Immature natural killer cell (primary cell): ENCODE measurements at regions not wholly inside any gene's neighbourhood (a gene's known extent, or its start where the extent isn't known, plus 50 kb on each side); places are given as distances from the start of the nearest gene placed in this dataset.

Experiments
- DNase-seq, 3 donors: peaks; one replicate each; pipeline ENCODE4 v3.0.0; 2022; ENCODE audit warnings: mixed read lengths in 1 of 3
- H3K27ac Mint-ChIP-seq, 6 donors: one replicate each; pipeline ENCODE4 v1.8.0; 2020; ENCODE audit warnings: mixed read lengths in 6 of 6, mild to moderate bottlenecking in 5 of 6, inconsistent platforms in 4 of 6, moderate library complexity in 3 of 6
- H3K27me3 Mint-ChIP-seq, 3 donors: one replicate each; pipeline ENCODE4 v1.8.0; 2020 to 2021; ENCODE audit warnings: low read depth in 3 of 3, mild to moderate bottlenecking in 3 of 3, mixed read lengths in 3 of 3, moderate library complexity in 3 of 3, inconsistent platforms in 1 of 3
- H3K36me3 Mint-ChIP-seq, 3 donors: one replicate each; pipeline ENCODE4 v1.8.0; 2020; ENCODE audit warnings: mixed read lengths in 3 of 3, inconsistent platforms in 2 of 3, mild to moderate bottlenecking in 2 of 3
- H3K4me1 Mint-ChIP-seq, 2 donors: one replicate each; pipeline ENCODE4 v1.8.0; 2020; ENCODE audit warnings: inconsistent platforms in 2 of 2, mild to moderate bottlenecking in 2 of 2, mixed read lengths in 2 of 2, moderate library complexity in 1 of 2
- H3K4me3 Mint-ChIP-seq, 5 donors: one replicate each; pipeline ENCODE4 v1.8.0; 2020; ENCODE audit warnings: mild to moderate bottlenecking in 5 of 5, mixed read lengths in 5 of 5, inconsistent platforms in 3 of 5, moderate library complexity in 3 of 5
- H3K9me3 Mint-ChIP-seq, 6 donors: one replicate each; pipeline ENCODE4 v1.8.0; 2020; ENCODE audit warnings: mild to moderate bottlenecking in 6 of 6, mixed read lengths in 6 of 6, inconsistent platforms in 4 of 6, moderate library complexity in 3 of 6

GRCh38 chr2:176490061-176490861 lies 221.0 kb downstream of the MTX2 start:
- H3K36me3 Mint-ChIP-seq = peaks cover 0 to 4% (median 0%) of the 10 kb centered on the region in 3 donors
- H3K27me3 Mint-ChIP-seq = peaks cover 3 to 26% (median 18%) of the 10 kb centered on the region in 3 donors
- peaks cover 6 to 12% of the 10 kb centered on the region in 2 donors for H3K4me1 Mint-ChIP-seq
- no peaks in the 10 kb centered on the region for H3K9me3 Mint-ChIP-seq
- H3K27ac Mint-ChIP-seq = no peak overlapping the region
- DNase-seq = no peak
- no peak overlapping the region for H3K4me3 Mint-ChIP-seq

GRCh38 chr2:176491172-176491904 lies 222.1 kb downstream of the MTX2 start:
- Mint-ChIP-seq H3K4me1 (peaks cover 6 to 12% of the 10 kb centered on the region in 2 donors), H3K9me3 (no peaks in the 10 kb centered on the region), H3K27ac (peak overlapping the region in 2 of 6 donors; percentile 22 to 69)

DNA sequence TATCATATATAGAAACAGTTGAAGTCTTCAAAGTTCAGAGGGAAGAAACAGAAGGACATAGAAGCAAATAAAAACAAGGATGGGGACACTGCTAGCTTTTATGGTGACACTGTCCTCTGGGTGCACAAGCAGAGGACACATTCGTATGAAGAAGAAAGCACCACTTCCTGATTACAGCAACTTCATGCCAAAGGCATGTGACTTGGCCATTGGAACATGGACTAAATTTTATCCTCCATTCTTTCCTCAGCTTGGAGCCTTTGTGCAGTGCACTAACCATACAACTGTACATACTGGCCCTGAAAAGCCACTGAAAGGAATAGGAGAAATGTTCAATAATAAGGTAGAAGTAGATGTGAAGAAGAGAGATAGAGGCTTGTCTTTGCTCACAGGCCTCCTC lies 223.3 kb downstream of the MTX2 start:
- no peak overlapping the region for H3K27ac Mint-ChIP-seq
- peaks cover 6 to 12% of the 10 kb centered on the region in 2 donors for H3K4me1 Mint-ChIP-seq
- H3K36me3 Mint-ChIP-seq = no peaks in the 10 kb centered on the region
- no peak for DNase-seq
- peaks cover 0 to 14% (median 9%) of the 10 kb centered on the region in 3 donors for H3K27me3 Mint-ChIP-seq
- H3K9me3 Mint-ChIP-seq = no peaks in the 10 kb centered on the region
- H3K4me3 Mint-ChIP-seq = peak overlapping the region in 1 of 5 donors; percentile 0

More at GRCh38 chr2:176491172-176491904, 222.1 kb downstream of the MTX2 start:
- Mint-ChIP-seq H3K4me3 (peak overlapping the region in 2 of 5 donors; percentile 11 to 69), H3K27me3 (peaks cover 3 to 21% (median 17%) of the 10 kb centered on the region in 3 donors), H3K36me3 (no peaks in the 10 kb centered on the region)
- peak; percentile 31 to 46 (median 37) for DNase-seq

DNA sequence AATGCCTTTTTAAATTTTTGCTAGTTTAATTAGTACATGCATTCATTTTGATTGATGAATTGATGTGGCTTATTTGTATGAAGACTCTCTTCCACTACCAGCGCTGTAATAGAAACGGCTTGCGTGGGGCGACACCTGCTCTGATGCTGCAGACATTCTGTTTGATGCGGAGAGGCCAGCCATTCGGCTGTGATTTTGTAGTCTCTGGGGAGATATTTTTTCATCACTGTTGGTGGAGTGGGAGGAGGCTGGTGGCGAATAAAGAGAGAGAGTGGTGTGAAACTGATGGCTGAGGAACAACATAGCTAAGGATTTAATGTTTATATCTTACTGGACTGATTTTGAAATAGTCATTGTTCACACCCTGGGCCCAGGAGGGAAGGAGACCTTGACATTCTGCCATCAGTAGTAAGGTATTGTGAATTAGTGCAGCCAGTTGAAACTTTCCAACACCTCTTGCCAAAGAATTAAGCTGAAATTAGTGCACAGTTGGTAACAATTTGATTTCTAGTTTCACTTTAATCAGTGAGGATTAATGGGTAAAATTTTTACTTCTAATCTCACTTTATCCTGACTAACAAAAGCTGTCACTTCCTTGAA lies 224.1 kb downstream of the MTX2 start:
- Mint-ChIP-seq H3K27ac (peak overlapping the region in 1 of 6 donors; percentile 4), H3K9me3 (no peaks in the 10 kb centered on the region), H3K36me3 (no peaks in the 10 kb centered on the region), H3K4me1 (peaks cover 6 to 12% of the 10 kb centered on the region in 2 donors), H3K4me3 (peak overlapping the region in 1 of 5 donors; percentile 2), H3K27me3 (peaks cover 0 to 11% (median 5%) of the 10 kb centered on the region in 3 donors)
- no peak for DNase-seq

DNA sequence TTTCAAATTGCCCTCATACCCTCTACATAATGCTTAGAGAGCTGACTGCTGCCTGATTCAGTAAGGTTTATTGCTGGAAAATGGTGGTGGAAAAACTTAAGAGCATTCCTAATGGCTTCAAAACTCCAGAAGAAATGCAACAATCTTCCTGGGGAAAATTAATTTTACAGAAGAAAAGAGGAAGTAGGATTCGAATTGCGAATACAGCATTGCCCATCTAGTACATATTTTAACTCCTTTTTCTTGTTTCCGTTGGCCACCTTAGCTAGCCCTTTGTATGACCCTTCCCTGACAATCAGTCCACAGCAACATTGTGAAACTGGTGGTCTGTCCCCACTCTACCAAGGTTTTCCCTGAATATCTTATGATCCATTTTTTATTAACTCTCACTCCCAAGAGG lies 224.7 kb downstream of the MTX2 start:
- no peaks in the 10 kb centered on the region for H3K36me3 Mint-ChIP-seq
- no peak overlapping the region for H3K4me3 Mint-ChIP-seq
- no peak for DNase-seq
- H3K27me3 Mint-ChIP-seq = peaks cover 0 to 11% (median 0%) of the 10 kb centered on the region in 3 donors
- peaks cover 6 to 12% of the 10 kb centered on the region in 2 donors for H3K4me1 Mint-ChIP-seq
- no peaks in the 10 kb centered on the region for H3K9me3 Mint-ChIP-seq
- no peak overlapping the region for H3K27ac Mint-ChIP-seq

DNA sequence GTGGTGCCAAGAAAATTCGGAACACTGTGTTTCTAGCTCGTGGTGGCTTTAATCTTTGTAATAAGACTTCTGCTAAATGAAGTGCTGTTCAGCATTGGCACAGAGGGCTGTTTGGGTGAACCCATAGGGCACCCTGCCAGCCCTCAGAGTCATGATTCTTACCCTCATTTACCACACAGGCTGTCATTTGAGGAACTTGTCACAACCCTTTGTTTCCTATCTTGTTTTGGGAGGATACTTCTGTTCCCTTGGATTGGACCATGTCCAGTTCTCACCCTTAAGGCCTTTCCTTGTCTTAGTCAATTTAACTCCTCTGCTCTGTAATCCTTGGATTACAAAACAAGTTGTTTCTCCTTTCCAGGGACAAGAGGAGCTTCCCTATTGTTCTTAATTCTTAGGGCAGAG lies 225.7 kb downstream of the MTX2 start:
- Mint-ChIP-seq H3K27ac (no peak overlapping the region), H3K4me1 (peaks cover 6 to 12% of the 10 kb centered on the region in 2 donors), H3K9me3 (peaks cover 0 to 2% (median 0%) of the 10 kb centered on the region in 6 donors), H3K36me3 (no peaks in the 10 kb centered on the region), H3K27me3 (peaks cover 0 to 8% (median 0%) of the 10 kb centered on the region in 3 donors), H3K4me3 (no peak overlapping the region)
- no peak for DNase-seq

DNA sequence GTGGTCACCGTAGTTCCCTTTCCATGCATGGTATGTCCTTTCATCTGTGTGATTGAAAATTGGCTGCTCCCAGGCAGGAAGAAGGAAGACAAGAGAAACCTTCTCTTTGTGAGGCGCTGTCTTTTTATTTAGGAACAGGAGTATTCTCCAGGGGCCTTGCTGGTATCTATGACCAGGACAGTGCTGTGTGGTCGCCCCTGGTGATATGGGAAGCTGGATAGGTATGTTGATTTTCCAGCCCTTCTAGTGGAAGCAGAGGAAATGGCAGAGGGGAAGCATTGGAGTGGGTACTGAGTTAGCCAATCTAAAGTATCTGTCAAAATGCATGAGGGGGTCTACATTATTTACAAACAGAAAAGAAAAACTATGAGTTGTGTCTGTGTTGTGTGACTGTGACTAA lies 226.6 kb downstream of the MTX2 start:
- Mint-ChIP-seq H3K27ac (no peak overlapping the region), H3K4me1 (peaks cover 6 to 11% of the 10 kb centered on the region in 2 donors), H3K4me3 (no peak overlapping the region), H3K36me3 (no peaks in the 10 kb centered on the region), H3K27me3 (peaks cover 0 to 8% (median 0%) of the 10 kb centered on the region in 3 donors), H3K9me3 (peaks cover 0 to 2% (median 0%) of the 10 kb centered on the region in 6 donors)
- DNase-seq = no peak

DNA sequence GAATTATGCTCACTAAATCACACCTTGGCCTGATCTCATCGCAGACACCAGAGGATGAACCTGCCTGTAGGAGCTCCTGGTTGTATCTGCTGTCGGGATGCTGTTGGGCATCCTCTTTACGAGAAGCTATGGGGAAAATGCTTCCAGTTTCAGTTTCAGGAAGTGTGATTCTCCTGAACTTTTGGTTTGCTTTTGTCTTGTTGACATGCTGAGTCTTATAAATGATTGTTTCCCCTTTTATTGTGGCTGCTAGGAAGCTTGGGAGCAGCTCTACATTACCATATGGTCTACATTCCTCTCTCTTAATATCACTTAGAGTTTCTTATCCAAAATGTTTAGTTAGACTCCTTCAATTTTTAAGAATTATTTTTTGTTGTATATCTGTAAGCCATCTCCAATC lies 227.5 kb downstream of the MTX2 start:
- H3K4me3 Mint-ChIP-seq = no peak overlapping the region
- no peak overlapping the region for H3K27ac Mint-ChIP-seq
- no peaks in the 10 kb centered on the region for H3K36me3 Mint-ChIP-seq
- H3K9me3 Mint-ChIP-seq = peaks cover 0 to 2% (median 0%) of the 10 kb centered on the region in 6 donors
- H3K4me1 Mint-ChIP-seq = peaks cover 0 to 2% of the 10 kb centered on the region in 2 donors
- peaks cover 0 to 5% (median 5%) of the 10 kb centered on the region in 3 donors for H3K27me3 Mint-ChIP-seq
- DNase-seq = no peak

DNA sequence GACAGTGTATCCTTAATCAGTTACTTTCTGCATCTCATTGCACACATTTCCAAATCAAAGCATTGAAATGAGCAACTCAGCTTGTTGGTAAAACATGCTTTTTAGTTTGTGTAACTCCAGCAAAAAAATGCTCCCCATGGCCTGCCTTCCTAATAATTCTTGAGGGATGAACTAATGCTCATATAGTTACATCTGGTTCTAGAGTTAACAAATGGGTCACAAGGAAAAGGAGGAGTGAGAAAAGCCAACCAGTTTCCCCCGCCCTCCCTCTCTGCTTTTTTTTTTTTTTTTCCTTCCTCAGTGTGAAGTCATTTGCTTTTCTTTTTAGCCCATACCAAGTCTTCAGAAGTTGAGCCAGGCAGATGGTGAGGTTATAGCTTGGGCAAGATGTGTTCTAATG lies 231.7 kb downstream of the MTX2 start:
- H3K4me3 Mint-ChIP-seq = no peak overlapping the region
- H3K4me1 Mint-ChIP-seq = no peaks in the 10 kb centered on the region
- no peak for DNase-seq
- no peaks in the 10 kb centered on the region for H3K36me3 Mint-ChIP-seq
- H3K27me3 Mint-ChIP-seq = peaks cover 3 to 11% (median 5%) of the 10 kb centered on the region in 3 donors
- H3K27ac Mint-ChIP-seq = no peak overlapping the region
- H3K9me3 Mint-ChIP-seq = peaks cover 0 to 2% (median 0%) of the 10 kb centered on the region in 6 donors

DNA sequence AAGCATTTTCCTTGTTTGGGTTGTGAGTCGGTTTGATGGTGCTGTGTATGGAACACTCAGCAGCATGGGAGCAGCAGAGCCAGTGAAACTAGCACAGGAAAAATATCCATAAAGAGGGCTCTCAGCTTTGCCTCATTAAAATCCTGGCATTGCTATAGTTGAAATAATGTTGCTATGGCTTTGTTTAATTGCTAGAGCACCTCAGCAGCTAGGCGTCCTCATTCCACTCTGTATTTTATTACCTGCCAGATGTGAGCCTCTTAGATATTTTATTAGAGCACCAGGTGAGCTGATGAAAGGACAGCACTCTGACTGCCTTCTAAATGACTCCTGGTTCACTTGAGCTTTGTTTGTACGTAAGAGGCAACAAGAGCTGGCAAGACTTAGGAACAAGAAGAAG lies 232.4 kb downstream of the MTX2 start:
- H3K9me3 Mint-ChIP-seq = peaks cover 0 to 2% (median 0%) of the 10 kb centered on the region in 6 donors
- H3K4me1 Mint-ChIP-seq = no peaks in the 10 kb centered on the region
- H3K4me3 Mint-ChIP-seq = no peak overlapping the region
- peaks cover 3 to 12% (median 5%) of the 10 kb centered on the region in 3 donors for H3K27me3 Mint-ChIP-seq
- H3K27ac Mint-ChIP-seq = no peak overlapping the region
- H3K36me3 Mint-ChIP-seq = no peaks in the 10 kb centered on the region
- no peak for DNase-seq

GRCh38 chr2:176502619-176503018 lies 233.4 kb downstream of the MTX2 start:
- peaks cover 0 to 2% (median 0%) of the 10 kb centered on the region in 6 donors for H3K9me3 Mint-ChIP-seq
- no peak overlapping the region for H3K27ac Mint-ChIP-seq
- no peaks in the 10 kb centered on the region for H3K36me3 Mint-ChIP-seq
- no peaks in the 10 kb centered on the region for H3K4me1 Mint-ChIP-seq
- H3K4me3 Mint-ChIP-seq = no peak overlapping the region
- H3K27me3 Mint-ChIP-seq = peaks cover 3 to 12% (median 5%) of the 10 kb centered on the region in 3 donors
- DNase-seq = no peak

GRCh38 chr2:176503776-176504175 lies 234.5 kb downstream of the MTX2 start:
- Mint-ChIP-seq H3K27me3 (peaks cover 3 to 12% (median 8%) of the 10 kb centered on the region in 3 donors), H3K4me1 (peaks cover 0 to 5% of the 10 kb centered on the region in 2 donors), H3K9me3 (peaks cover 0 to 2% (median 0%) of the 10 kb centered on the region in 6 donors), H3K27ac (no peak overlapping the region), H3K4me3 (no peak overlapping the region), H3K36me3 (no peaks in the 10 kb centered on the region)
- no peak for DNase-seq

DNA sequence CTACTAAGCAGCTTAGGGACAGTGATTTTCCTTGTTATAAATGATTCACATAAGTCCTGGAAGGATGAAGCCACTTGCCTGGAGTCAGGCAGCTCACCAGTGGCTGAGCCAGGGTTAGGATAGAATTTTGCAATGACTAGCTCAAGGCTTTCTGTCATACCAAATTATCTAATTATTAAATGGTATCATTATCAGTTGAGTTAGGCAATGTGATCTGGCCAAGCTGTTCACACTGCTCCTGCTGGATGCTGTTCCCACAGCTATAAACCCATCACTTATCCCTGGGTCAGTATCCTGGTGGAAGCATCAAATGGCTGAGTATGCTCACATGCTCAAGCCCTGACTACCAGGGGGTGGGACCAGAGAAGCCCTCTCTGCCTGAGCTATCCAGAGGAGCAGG lies 235.2 kb downstream of the MTX2 start:
- no peak for DNase-seq
- Mint-ChIP-seq H3K27me3 (peaks cover 3 to 12% (median 8%) of the 10 kb centered on the region in 3 donors), H3K4me3 (no peak overlapping the region)

More for the DNA sequence above, 235.2 kb downstream of the MTX2 start:
- Mint-ChIP-seq H3K27ac (no peak overlapping the region), H3K36me3 (no peaks in the 10 kb centered on the region), H3K4me1 (peaks cover 0 to 5% of the 10 kb centered on the region in 2 donors), H3K9me3 (no peaks in the 10 kb centered on the region)
